Osteocyte (in vitro differentiated cells): ENCODE measurements at regions not wholly inside any gene's neighbourhood (a gene's known extent, or its start where the extent isn't known, plus 50 kb on each side); places are given as distances from the start of the nearest gene placed in this dataset.
A peak's percentile ranks its signal among the peaks of the same experiment; 100 is the strongest.

ENCODE experiments used
- DNase-seq: peaks from one replicate; pipeline ENCODE4 v3.0.0; 2021; ENCODE audit warnings: mixed read lengths; ENCODE audit not compliant: unreplicated experiment; ENCODE audit errors: extremely low spot score
- H3K27ac Mint-ChIP-seq: one replicate; pipeline ENCODE4 v1.8.0; 2021; ENCODE audit warnings: mild to moderate bottlenecking, mixed read lengths; ENCODE audit not compliant: unreplicated experiment
- H3K27me3 Mint-ChIP-seq: one replicate; pipeline ENCODE4 v1.8.0; 2021; ENCODE audit warnings: mixed read lengths; ENCODE audit not compliant: unreplicated experiment
- H3K36me3 Mint-ChIP-seq: one replicate; pipeline ENCODE4 v1.8.0; 2021; ENCODE audit warnings: mixed read lengths; ENCODE audit not compliant: unreplicated experiment
- H3K4me1 Mint-ChIP-seq: one replicate; pipeline ENCODE4 v1.8.0; 2021; ENCODE audit warnings: mixed read lengths; ENCODE audit not compliant: unreplicated experiment
- H3K4me3 Mint-ChIP-seq: one replicate; pipeline ENCODE4 v1.8.0; 2021; ENCODE audit warnings: mild to moderate bottlenecking, moderate library complexity, mixed read lengths; ENCODE audit not compliant: unreplicated experiment
- H3K9me3 Mint-ChIP-seq: one replicate; pipeline ENCODE4 v1.8.0; 2021; ENCODE audit warnings: mixed read lengths; ENCODE audit not compliant: unreplicated experiment
- TF ChIP-seq, protein P1 (sequence below): fragments of 200-600 bp; sonication (generic); IDR thresholded peaks from 2 replicates; pipeline ENCODE4 v1.5.0; 2021; ENCODE audit warnings: antibody characterized with exemption, mild to moderate bottlenecking, moderate library complexity

DNA sequence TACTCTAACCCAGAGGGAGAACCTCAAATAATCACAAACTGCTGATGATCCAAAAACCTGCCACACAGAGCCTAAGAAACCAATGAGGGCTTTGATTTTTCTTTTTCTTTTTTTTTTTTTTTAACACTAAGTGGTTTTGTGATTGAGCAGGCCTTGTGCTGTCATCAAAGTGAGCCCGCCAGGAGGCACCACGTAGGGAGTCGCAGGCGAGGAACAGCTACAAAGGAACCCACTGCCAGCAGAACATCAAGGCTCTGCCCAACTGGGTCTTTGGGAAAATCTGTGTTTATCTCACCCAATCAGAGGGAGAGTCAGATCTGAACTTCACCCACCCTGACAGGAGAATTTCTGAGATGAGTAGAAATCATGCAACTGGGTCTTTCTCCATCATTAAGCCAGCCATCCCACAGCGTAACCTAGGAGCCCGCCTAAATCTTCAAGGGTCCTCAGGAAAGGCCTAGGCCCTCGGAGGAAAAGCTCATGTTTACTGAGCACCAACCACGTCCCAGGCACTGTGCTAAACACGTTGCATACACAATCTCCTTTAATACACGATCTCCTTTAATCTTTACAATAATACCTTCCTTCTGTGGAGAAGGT is 126.9 kb upstream of the FSTL4 start:
- Mint-ChIP-seq H3K4me3 (no peak overlapping the region), H3K36me3 (no peaks in the 10 kb centered on the region), H3K4me1 (peaks cover 9% of the 10 kb centered on the region), H3K9me3 (peaks cover 4% of the 10 kb centered on the region), H3K27me3 (no peaks in the 10 kb centered on the region), H3K27ac (no peak overlapping the region)
- DNase-seq: peak; percentile 53
- TF ChIP-seq, protein P1, sequence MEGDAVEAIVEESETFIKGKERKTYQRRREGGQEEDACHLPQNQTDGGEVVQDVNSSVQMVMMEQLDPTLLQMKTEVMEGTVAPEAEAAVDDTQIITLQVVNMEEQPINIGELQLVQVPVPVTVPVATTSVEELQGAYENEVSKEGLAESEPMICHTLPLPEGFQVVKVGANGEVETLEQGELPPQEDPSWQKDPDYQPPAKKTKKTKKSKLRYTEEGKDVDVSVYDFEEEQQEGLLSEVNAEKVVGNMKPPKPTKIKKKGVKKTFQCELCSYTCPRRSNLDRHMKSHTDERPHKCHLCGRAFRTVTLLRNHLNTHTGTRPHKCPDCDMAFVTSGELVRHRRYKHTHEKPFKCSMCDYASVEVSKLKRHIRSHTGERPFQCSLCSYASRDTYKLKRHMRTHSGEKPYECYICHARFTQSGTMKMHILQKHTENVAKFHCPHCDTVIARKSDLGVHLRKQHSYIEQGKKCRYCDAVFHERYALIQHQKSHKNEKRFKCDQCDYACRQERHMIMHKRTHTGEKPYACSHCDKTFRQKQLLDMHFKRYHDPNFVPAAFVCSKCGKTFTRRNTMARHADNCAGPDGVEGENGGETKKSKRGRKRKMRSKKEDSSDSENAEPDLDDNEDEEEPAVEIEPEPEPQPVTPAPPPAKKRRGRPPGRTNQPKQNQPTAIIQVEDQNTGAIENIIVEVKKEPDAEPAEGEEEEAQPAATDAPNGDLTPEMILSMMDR: no peak

DNA sequence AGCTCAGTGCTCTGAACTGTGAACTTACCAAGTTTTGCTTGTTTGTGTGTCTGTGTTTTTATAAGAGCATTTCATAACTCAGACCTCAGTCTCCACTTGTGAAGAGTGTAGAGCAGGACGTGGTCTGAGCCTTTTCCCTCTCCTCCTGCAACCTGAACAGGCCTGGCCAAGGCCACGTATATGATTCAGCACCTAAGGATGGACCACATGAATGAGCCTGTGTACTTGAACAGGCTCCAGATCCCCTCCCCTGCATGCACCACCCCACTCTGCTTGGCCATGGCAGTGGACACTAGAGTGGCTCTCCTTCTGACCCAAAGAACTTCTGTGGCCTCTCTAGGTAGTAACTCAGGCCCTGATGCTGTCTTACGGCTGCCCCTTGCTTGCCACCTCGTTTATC is 125.9 kb upstream of the FSTL4 start:
- Mint-ChIP-seq H3K9me3 (peaks cover 4% of the 10 kb centered on the region), H3K27me3 (no peaks in the 10 kb centered on the region), H3K4me1 (peaks cover 9% of the 10 kb centered on the region), H3K36me3 (no peaks in the 10 kb centered on the region), H3K27ac (no peak overlapping the region), H3K4me3 (no peak overlapping the region)
- TF ChIP-seq, protein P1: no peak
- DNase-seq: peak; percentile 49

DNA sequence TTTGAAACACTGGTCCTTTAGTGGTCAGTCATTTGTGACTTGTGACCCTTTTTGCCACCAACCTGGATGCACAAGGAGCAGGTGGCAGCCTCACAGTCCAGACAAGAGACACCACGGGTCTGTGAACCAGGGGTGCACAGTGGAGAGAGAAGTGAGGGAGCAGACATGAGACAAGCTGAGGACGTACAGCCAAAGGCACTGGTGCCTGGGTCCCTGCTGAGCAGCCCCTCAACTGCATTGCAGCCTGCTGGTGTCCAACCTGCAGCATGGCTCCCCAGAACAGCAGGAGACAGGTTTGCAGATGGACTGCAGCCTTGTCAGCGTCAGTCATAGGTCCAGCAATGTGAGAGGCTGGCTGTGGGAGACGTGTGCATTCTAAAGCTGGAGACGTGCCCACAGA is 124.2 kb upstream of the FSTL4 start:
- H3K27me3 Mint-ChIP-seq: no peaks in the 10 kb centered on the region
- TF ChIP-seq, protein P1: no peak
- no peak overlapping the region for H3K4me3 Mint-ChIP-seq
- no peaks in the 10 kb centered on the region for H3K36me3 Mint-ChIP-seq
- H3K9me3 Mint-ChIP-seq: peaks cover 4% of the 10 kb centered on the region
- peaks cover 9% of the 10 kb centered on the region for H3K4me1 Mint-ChIP-seq
- DNase-seq: peak; percentile 72
- H3K27ac Mint-ChIP-seq: no peak overlapping the region

DNA sequence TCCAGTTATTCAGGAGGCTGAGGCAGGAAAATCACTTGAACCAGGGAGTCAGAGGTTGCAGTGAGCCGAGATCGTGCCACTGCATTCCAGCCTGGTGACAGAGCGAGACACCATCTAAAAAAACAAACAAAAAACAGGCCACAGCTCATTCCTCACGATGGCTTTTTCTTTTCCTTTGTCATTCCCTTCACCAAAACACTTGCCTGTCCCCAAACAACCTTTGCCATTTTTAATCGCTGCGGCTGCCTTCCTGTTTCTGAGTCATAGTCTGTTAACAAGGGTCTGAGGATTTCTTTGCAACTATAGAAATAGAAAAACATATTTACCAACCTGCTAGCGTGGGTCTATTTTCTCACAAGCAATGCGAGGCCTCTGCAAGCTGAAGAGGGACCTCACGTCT is 123.0 kb upstream of the FSTL4 start:
- Mint-ChIP-seq H3K9me3 (peaks cover 9% of the 10 kb centered on the region), H3K36me3 (no peaks in the 10 kb centered on the region), H3K4me1 (peaks cover 9% of the 10 kb centered on the region), H3K27ac (peak overlapping the region; percentile 54), H3K4me3 (no peak overlapping the region), H3K27me3 (no peaks in the 10 kb centered on the region)
- no peak for DNase-seq
- TF ChIP-seq, protein P1: no peak

DNA sequence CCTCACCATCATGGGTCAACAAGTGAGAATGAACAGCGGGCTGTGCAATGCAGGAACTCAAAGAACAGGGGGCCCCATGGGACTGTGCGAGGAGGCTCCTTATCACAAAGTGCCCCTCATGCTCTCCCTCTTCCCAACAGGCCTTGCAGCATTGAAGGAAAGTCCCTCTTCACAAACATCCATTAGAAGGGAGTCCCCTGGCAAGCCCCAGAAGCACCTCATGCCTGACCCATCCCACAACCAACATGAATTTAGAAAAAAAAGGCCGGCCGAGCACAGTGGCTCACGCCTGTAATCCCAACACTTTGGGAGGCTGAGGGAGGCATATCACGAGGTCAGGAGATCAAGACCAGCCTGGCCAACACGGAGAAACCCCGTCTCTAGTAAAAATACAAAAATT is 122.6 kb upstream of the FSTL4 start:
- H3K27me3 Mint-ChIP-seq: no peaks in the 10 kb centered on the region
- H3K27ac Mint-ChIP-seq: peak overlapping the region; percentile 54
- TF ChIP-seq, protein P1: no peak
- peak; percentile 71 for DNase-seq
- no peak overlapping the region for H3K4me3 Mint-ChIP-seq
- peaks cover 9% of the 10 kb centered on the region for H3K4me1 Mint-ChIP-seq
- H3K9me3 Mint-ChIP-seq: peaks cover 10% of the 10 kb centered on the region
- H3K36me3 Mint-ChIP-seq: no peaks in the 10 kb centered on the region
